GM12878 (cell line): ENCODE measurements at regions not wholly inside any gene's neighbourhood (a gene's known extent, or its start where the extent isn't known, plus 50 kb on each side); places are given as distances from the start of the nearest gene placed in this dataset.

Experiments used
- EZH2 ChIP-seq: IDR thresholded peaks from 2 replicates; pipeline ENCODE4 v1.6.1; 2012; ENCODE audit warnings: low read depth, mild to moderate bottlenecking, control low read depth, inconsistent platforms, low read length, borderline replicate concordance; ENCODE audit not compliant: control insufficient read depth
- NFIC ChIP-seq: IDR thresholded peaks from 2 replicates; pipeline ENCODE4 v1.6.1; 2012; ENCODE audit warnings: low read depth, mild to moderate bottlenecking, inconsistent platforms, low read length, moderate library complexity
- NFYB ChIP-seq: IDR thresholded peaks from 2 replicates; pipeline ENCODE4 v1.6.1; 2011; ENCODE audit warnings: low read depth, mild to moderate bottlenecking, low read length, improper control_type of control experiment, moderate library complexity; ENCODE audit not compliant: insufficient read depth

DNA sequence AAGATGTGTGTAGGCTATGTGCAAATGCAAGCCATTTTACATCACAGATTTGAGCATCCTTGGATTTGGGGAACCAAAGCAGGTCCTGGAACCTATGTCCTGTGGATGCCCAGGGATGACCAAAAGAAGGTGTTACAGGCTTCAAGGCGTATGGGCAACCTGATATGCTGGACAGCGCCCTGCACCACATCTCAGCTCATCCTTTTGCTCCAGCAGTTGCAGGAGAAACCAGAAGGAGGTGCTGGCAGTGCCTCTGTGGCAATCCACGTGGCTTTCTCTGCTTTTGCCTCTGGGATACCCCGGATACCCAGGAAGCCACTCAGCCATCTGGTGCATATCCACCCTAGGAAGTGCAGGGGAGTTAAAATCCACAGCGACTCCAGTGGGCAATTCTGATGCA lies 110.3 kb upstream of the VSTM2B start:
- TF ChIP-seq NFYB: no peak
- no peak for TF ChIP-seq NFIC
- no peak for TF ChIP-seq EZH2
